ENCODE measurements at regions not wholly inside any gene's neighbourhood (a gene's known extent, or its start where the extent isn't known, plus 50 kb on each side); places are given as distances from the start of the nearest gene placed in this dataset.

DNA sequence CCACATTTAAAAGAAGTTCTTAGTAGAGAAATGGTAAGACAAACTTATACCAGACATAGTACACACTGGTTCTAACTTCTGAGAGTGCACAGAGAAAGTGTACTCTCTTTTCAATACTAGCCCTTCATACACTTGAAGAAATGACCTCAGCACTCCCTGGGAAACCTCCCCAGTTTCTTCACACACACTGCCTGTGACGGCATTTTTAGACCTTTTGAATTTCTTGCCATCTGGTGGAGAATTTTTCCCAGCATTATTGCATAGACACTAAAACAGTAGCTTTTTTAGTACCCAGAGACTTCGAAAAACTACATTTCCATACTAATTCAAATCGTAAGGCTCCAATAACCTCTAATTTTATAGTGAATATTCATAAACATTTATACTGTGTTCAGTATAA is 341.6 kb upstream of the MAOA start:
- no peak for TF ChIP-seq EZH2 (IDR thresholded peaks at IDR 0.05; ENCODE audit: borderline replicate concordance, insufficient read depth, low read depth, low read length, poor library complexity, severe bottlenecking)
- TF ChIP-seq, protein P1, sequence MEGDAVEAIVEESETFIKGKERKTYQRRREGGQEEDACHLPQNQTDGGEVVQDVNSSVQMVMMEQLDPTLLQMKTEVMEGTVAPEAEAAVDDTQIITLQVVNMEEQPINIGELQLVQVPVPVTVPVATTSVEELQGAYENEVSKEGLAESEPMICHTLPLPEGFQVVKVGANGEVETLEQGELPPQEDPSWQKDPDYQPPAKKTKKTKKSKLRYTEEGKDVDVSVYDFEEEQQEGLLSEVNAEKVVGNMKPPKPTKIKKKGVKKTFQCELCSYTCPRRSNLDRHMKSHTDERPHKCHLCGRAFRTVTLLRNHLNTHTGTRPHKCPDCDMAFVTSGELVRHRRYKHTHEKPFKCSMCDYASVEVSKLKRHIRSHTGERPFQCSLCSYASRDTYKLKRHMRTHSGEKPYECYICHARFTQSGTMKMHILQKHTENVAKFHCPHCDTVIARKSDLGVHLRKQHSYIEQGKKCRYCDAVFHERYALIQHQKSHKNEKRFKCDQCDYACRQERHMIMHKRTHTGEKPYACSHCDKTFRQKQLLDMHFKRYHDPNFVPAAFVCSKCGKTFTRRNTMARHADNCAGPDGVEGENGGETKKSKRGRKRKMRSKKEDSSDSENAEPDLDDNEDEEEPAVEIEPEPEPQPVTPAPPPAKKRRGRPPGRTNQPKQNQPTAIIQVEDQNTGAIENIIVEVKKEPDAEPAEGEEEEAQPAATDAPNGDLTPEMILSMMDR (IDR thresholded peaks at IDR 0.05) = no peak

All from B cell (primary cell).